NT2/D1 (cell line): ENCODE measurements at regions not wholly inside any gene's neighbourhood (a gene's known extent, or its start where the extent isn't known, plus 50 kb on each side); places are given as distances from the start of the nearest gene placed in this dataset.

Experiments
- DNase-seq: peaks from one replicate; pipeline ENCODE4 v3.0.0-alpha.2; 2011; ENCODE audit warnings: low read depth, low spot score
- H3K27me3 ChIP-seq: 2 replicates; pipeline ENCODE4 v1.6.0; 2011; ENCODE audit warnings: mild to moderate bottlenecking; ENCODE audit not compliant: insufficient read length, insufficient read depth
- H3K36me3 ChIP-seq: 2 replicates; pipeline ENCODE4 v1.6.1; 2011; ENCODE audit warnings: mild to moderate bottlenecking, low read length, mixed read lengths; ENCODE audit not compliant: insufficient read depth, insufficient read length
- H3K4me1 ChIP-seq: 2 replicates; pipeline ENCODE4 v1.5.1; 2011; ENCODE audit not compliant: insufficient read depth, insufficient read length
- H3K4me3 ChIP-seq: 2 replicates; pipeline ENCODE4 v1.5.1; 2011; ENCODE audit warnings: low read depth; ENCODE audit not compliant: insufficient read length
- H3K9ac ChIP-seq: 2 replicates; pipeline ENCODE4 v1.6.0; 2011; ENCODE audit warnings: low read depth; ENCODE audit not compliant: insufficient read length
- H3K9me3 ChIP-seq: 2 replicates; pipeline ENCODE4 v1.5.1; 2011; ENCODE audit warnings: mild to moderate bottlenecking, low read length; ENCODE audit not compliant: insufficient read depth
- SUZ12 ChIP-seq: IDR thresholded peaks from 2 replicates; pipeline ENCODE4 v1.6.1; 2011; ENCODE audit not compliant: insufficient read length, insufficient read depth; ENCODE audit errors: extremely low read depth
- YY1 ChIP-seq: IDR thresholded peaks from 2 replicates; pipeline ENCODE4 v1.6.1; 2011; ENCODE audit not compliant: insufficient read length, insufficient read depth
- ZNF274 ChIP-seq: IDR thresholded peaks from 2 replicates; pipeline ENCODE4 v1.6.1; 2011; ENCODE audit warnings: mild to moderate bottlenecking, low read depth, low read length

DNA sequence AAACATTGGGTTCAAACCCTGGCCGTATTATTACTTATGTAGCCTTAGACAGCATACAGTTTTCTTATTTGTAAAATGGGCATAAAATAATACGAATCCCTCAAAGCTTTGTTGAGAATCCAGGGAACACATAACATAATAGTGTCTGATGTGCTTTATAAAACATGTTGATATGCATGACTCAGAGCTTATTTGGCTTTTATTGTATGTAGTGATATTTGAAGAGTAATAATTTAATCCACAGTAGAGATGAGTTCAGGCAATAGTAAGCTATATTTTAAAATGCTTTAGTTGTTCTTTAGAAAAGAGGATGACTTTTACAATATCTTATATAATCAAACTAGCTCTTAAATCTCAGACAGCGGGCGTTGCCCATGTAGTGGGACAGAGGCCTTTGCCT lies 176.4 kb downstream of the SIM1 start:
- no peak for DNase-seq
- H3K27me3 ChIP-seq, result no peaks in the 10 kb centered on the region
- H3K4me3 ChIP-seq, result no peak overlapping the region
- no peak for TF ChIP-seq SUZ12
- no peak for TF ChIP-seq YY1
- TF ChIP-seq ZNF274, result no peak
- H3K36me3 ChIP-seq, result no peaks in the 10 kb centered on the region
- H3K9ac ChIP-seq, result no peak overlapping the region
- no peaks in the 10 kb centered on the region for H3K9me3 ChIP-seq
- H3K4me1 ChIP-seq, result no peaks in the 10 kb centered on the region

DNA sequence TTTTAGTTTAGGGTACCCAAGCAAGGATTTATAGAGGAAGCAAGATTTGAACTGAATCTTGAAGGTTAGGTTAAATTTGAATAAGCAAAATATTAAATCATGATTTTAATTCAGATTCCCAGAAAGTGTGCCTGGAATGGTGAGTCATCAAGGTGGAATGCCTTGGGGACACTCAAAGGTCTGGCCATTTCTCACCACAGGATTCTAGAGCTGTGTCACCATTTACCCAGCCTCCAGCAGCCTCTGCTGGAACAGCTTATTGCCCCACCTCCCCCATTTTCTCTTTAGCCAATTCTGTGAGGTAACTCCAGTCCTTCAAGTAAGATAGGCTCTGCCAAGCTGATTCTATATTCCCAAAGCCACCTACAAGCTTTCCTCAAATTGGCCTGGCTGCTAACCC lies 181.4 kb downstream of the SIM1 start:
- no peak for TF ChIP-seq SUZ12
- TF ChIP-seq YY1, result no peak
- TF ChIP-seq ZNF274, result no peak
- Histone ChIP-seq H3K4me3 (no peak overlapping the region), H3K4me1 (no peaks in the 10 kb centered on the region), H3K27me3 (no peaks in the 10 kb centered on the region), H3K9me3 (no peaks in the 10 kb centered on the region), H3K9ac (no peak overlapping the region), H3K36me3 (no peaks in the 10 kb centered on the region)
- DNase-seq, result no peak

DNA sequence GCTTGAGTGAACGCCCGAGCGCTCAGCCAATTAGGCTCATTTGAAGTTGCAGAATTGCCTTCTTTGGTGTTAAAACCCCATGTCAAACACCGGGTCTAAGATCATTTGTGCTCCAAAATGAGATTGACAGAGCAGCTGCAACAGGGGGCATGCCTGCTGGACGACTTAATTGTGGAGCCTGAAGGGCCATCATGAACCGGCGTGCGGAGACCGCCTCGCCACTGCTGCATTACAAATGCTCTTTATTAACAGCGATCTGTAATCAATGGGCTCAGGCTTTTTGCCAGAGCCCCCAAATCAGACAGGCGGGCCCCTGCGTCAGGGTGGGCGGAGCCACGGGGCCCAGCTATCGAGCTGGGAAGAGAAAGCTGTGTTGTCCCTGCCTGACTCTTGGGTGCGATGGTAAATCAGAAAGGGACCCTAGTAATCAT lies 183.2 kb downstream of the SIM1 start:
- no peak for DNase-seq
- Histone ChIP-seq H3K4me1 (no peaks in the 10 kb centered on the region), H3K36me3 (no peaks in the 10 kb centered on the region), H3K4me3 (no peak overlapping the region), H3K9ac (no peak overlapping the region), H3K9me3 (no peaks in the 10 kb centered on the region), H3K27me3 (no peaks in the 10 kb centered on the region)
- TF ChIP-seq YY1, result no peak
- TF ChIP-seq SUZ12, result no peak
- TF ChIP-seq ZNF274, result no peak

DNA sequence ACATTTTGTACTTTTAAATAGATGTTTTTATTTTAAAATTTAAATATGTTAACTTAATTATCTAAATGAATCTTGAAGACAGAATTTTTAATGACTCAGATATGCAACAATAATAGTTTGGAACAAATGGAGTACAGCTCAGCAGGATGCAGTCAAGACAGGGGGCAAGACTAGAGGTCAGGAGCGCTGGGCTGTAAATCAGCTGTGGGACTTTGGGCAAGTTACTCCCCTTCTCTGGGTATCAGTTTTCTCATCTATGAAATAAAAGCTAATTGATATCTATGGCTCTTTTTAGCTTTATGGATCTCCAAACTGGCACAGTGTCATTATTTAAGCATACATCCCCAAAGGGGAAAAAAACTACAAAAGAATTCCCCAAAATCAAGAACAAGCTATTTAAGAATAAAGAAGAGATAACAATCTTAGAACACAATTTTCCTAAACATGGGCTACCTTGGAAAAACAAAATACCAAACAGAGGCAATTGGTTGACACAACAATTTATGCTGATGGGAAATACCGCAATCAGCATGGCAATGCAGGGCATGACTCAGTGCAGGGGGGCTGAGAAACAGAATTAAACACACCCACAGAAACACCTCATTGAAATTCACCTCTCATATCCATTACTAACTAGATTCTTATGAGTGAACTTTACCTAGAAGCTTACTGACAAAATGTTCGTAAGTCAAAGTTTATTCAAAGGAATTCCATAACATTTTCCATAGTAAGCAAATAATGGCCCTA lies 188.2 kb downstream of the SIM1 start:
- Histone ChIP-seq H3K36me3 (no peaks in the 10 kb centered on the region), H3K4me3 (no peak overlapping the region), H3K9me3 (peaks cover 6% of the 10 kb centered on the region; the same call in 1 of the 2 replicates), H3K27me3 (no peaks in the 10 kb centered on the region), H3K4me1 (no peaks in the 10 kb centered on the region), H3K9ac (no peak overlapping the region)
- no peak for DNase-seq
- TF ChIP-seq YY1 (no peak), SUZ12 (no peak)

DNA sequence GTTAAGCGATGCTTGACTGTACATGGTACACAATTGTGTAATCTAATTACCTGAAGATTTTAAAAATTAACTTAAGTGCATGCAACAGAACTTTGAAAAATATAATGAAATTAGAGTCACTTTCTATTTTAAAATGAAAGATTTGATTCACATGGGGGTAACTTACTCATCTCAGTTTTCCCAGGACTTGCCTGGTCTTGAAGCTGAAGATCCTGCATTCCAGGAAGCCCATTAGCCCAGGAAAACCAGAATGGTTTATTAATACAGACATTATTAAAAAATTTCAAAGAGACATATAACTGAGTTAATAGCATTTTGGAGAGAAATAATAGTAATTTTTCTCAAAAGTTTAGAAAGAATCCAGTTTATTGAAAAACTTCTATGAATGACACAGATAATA lies 190.6 kb downstream of the SIM1 start:
- DNase-seq, result no peak
- H3K36me3 ChIP-seq, result no peaks in the 10 kb centered on the region

DNA sequence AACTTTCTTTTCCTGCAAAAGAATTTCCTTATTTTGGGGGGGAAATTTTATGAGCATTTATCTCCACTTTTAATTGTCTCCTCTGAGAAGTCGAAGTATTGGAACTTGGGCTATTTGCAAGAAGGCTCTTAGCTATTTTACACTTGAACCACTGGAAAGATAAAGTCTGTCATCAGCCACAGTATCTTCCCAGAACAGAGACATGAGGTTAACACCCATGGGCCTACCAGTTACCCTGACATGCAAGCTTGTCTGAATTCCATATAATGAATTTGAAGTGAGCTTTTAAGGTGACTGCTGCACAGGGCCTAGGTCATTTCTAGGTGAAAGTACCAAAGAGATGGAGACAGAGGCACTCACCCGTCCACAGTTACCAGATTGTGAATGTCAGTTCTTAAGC lies 193.1 kb downstream of the SIM1 start:
- H3K9me3 ChIP-seq, result peaks cover 6% of the 10 kb centered on the region; the same call in 1 of the 2 replicates
- no peaks in the 10 kb centered on the region for H3K27me3 ChIP-seq
- no peaks in the 10 kb centered on the region for H3K4me1 ChIP-seq
- no peak for DNase-seq
- no peak for TF ChIP-seq ZNF274
- no peak for TF ChIP-seq YY1
- TF ChIP-seq SUZ12, result no peak
- H3K36me3 ChIP-seq, result no peaks in the 10 kb centered on the region
- no peak overlapping the region for H3K4me3 ChIP-seq
- H3K9ac ChIP-seq, result no peak overlapping the region

More for the DNA sequence above, 190.6 kb downstream of the SIM1 start:
- no peak for TF ChIP-seq YY1
- no peak for TF ChIP-seq SUZ12
- TF ChIP-seq ZNF274, result no peak
- Histone ChIP-seq H3K9me3 (peaks cover 6% of the 10 kb centered on the region; the same call in 1 of the 2 replicates), H3K9ac (no peak overlapping the region), H3K4me3 (no peak overlapping the region), H3K4me1 (no peaks in the 10 kb centered on the region), H3K27me3 (no peaks in the 10 kb centered on the region)

DNA sequence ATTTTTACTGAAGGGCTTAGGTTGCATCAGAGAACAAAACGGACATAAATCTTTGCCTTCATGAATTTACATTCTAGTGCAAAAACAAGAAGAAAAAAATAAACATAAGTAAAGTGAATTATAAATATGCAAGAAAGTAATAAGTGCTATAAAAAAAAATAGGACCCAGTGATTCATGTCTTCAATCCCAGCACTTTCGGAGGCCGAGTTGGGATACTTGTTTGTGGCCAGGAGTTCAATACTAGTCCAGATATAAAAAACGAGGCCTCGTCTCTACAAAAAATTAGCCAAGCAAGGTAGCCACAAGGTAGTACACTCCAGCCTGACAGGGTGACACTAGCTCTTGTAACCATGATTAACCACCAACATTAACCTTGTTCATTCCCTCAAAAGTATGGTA lies 193.5 kb downstream of the SIM1 start:
- TF ChIP-seq SUZ12, result no peak
- no peak for TF ChIP-seq ZNF274
- H3K36me3 ChIP-seq, result no peaks in the 10 kb centered on the region
- peaks cover 6% of the 10 kb centered on the region; the same call in 1 of the 2 replicates for H3K9me3 ChIP-seq
- H3K27me3 ChIP-seq, result no peaks in the 10 kb centered on the region
- no peak overlapping the region for H3K4me3 ChIP-seq
- no peak for DNase-seq
- no peaks in the 10 kb centered on the region for H3K4me1 ChIP-seq
- no peak overlapping the region for H3K9ac ChIP-seq

DNA sequence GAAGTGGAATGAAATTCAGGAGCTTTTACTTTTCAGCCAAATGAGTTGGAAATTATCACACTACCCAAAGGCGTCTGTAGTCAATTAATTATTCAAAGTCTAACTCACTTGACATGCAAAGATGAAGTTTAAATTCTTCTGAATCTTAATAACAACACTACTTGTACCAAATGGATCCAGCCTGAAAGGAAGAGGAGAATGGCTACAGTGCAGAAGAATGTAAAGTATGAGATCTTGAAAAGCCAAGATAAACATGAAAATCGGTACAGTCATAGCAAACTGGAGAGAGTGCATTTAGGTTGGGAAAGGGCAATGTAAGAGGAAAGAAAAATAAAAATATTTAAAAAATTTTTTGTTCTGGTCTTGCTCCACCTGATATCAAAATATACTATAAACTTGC lies 195.5 kb downstream of the SIM1 start:
- H3K4me1 ChIP-seq, result no peaks in the 10 kb centered on the region
- no peaks in the 10 kb centered on the region for H3K9me3 ChIP-seq
- no peak overlapping the region for H3K9ac ChIP-seq
- TF ChIP-seq YY1 (no peak), ZNF274 (no peak), SUZ12 (no peak)
- H3K4me3 ChIP-seq, result no peak overlapping the region
- H3K36me3 ChIP-seq, result no peaks in the 10 kb centered on the region
- H3K27me3 ChIP-seq, result no peaks in the 10 kb centered on the region
- no peak for DNase-seq
